Lung microvascular endothelial cell (primary cell): ENCODE measurements at regions not wholly inside any gene's neighbourhood (a gene's known extent, or its start where the extent isn't known, plus 50 kb on each side); places are given as distances from the start of the nearest gene placed in this dataset.
A peak's percentile ranks its signal among the peaks of the same experiment; 100 is the strongest.

Experiments
- DNase-seq, 2 donors: peaks; one replicate each; pipeline versions ENCODE4 v3.0.0 to v3.0.0-alpha.2; 2010; ENCODE audit warnings: low read depth in 2 of 2

DNA sequence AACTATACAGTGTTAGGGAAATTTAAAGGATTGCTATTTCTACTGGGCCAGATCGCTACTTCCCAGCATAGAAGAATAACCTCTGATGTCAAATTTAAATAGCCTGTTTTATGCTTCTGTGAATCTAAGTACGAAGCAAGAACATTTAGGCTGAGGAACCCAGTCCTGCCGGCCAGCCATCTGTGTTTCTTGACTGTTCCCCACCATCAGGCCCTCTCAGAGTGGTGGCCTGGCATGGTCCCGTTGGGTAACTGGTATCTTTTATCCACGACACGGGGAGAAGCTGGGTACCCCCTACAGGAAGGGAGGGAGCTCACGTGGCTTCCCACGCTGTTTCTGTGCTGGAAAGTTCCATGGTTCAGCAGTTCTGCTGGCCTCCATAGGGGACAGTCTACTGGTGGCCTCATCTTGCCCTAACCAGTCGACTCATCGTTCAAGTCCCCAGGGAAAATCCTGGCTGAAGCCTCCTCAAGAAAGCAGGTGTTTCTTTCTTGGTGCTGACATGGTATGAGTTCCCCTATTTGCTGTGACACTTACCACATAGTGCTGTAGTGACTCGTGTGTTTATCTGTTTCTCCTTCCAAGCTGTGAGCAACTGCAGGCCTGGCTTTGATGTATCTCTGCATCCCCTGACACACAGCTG lies 201.7 kb upstream of the NLRP1 start:
- DNase-seq = peak; percentile 40 to 47

DNA sequence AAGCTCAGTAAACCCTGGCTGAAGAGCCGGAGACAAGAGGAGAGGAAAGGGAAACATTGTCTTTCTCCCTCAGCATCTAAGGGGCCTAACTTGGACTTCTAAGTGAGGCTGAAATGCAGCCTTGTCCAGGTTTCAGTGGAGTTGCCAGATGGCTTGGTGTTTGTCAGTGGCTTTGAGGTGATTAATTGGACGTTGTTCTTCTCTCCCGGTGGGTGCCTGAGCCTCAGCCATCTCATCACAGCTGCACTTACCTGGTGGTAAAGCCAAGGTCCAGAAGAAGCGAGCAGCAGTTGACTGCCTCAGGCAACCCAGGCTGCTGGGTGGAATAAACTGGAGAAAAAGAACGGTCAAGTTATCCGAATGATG lies 202.2 kb upstream of the NLRP1 start:
- DNase-seq = no peak

DNA sequence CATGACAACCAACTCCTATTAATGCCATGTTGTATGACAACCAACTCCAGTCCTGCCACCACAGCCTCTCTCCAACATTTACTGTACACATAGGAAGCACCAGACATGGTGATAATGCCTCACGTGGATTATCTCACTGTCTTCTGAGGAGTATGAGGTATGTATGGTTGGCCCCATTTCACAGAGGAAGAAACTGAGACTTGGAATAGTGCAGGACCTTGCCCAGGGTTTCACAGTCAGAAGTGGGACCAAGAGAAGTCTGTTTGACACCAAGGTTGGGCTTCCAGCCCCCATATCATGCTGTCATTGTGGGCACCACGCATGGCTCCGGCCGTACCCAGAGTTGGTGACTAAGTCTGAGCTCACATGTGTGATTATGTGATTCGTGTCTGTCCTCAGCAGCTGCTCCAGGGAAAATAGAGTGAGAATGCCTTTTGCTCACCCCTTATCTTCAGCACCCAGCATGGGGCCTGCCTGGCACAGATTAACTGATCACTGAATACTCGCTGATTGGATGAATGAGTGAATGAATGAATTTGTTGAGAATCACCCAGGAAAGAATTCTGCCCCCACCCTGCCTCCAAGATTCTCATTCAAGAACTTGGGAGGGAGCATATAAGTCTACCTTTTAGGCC lies 204.1 kb upstream of the NLRP1 start:
- peak in 1 of 2 donors; percentile 51 for DNase-seq

DNA sequence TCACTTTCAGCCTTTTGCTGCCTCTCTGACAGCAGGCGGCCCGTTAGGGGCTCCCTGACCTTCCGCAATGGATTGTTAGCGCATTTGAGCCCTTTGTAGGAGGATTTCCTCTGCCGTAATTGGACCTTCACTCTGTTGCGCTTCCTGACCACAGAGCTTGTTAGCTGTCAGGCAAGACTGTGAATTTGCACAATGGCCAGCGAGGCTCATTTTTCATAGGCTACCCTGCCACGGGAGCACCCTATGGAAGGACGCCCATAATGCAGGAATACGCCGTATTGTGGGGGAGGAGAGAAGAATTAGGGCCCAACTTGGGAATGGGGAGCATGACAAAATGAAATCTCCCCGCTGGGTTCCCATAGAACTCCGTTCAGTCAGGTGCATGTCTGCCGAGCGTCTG lies 205.2 kb upstream of the NLRP1 start:
- peak in 1 of 2 donors; percentile 25 for DNase-seq

DNA sequence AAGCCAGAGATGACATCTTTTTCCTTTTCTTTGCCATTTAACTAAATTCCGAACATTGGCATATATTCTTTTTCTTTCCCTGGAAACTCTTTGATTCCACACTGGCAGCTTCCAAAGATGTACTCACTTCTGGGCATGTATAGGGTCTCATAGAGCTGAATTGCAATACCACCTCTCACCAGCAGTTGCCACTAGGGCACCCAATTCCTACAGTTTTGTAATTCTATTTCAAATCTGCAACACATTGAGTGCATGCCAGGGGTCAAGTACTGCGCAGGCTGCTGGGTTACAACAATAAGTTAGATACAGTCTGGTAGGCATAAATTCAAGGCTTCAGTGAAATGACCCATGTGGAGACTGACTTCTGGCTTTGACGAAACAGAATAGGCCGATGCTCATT lies 208.8 kb upstream of the NLRP1 start:
- no peak for DNase-seq

DNA sequence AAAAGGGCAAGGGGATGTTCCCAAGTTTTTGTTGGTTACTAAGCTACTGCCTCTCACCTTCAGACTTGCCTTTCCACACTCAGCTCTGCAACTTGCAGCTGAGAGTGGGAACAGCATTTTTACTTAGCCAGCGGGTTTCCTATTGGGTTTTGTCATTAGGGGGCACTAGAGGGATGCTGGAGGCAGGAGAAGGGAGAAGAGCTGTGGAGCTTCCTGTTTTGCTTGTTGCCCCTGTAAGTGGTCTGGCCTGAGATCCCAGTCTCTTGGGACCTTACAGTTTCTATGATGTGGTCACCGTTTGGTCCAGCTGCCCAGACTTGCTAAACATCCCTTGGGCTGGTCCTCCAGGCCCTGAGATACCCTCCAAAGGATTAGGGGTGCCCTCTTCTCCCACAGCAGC lies 209.6 kb upstream of the NLRP1 start:
- peak; percentile 59 to 76 for DNase-seq

DNA sequence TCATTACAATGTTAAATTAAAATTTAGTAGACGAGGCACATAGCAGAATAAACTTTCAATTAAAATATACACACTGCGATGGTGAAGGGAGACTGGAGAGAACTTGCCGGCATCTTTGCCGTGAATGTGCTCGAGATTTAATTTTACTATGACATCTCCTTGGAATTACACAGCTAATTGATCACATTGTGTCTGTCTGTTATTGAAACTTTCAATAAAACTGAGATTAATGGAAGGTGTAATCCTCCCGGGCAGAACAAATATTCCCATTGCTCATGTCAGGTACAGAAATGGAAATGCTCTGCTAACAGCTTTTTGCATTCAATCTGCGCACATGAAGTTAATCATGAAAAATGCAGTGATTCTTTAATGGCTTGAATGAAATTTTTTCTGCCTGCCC lies 210.1 kb upstream of the NLRP1 start:
- DNase-seq = no peak

DNA sequence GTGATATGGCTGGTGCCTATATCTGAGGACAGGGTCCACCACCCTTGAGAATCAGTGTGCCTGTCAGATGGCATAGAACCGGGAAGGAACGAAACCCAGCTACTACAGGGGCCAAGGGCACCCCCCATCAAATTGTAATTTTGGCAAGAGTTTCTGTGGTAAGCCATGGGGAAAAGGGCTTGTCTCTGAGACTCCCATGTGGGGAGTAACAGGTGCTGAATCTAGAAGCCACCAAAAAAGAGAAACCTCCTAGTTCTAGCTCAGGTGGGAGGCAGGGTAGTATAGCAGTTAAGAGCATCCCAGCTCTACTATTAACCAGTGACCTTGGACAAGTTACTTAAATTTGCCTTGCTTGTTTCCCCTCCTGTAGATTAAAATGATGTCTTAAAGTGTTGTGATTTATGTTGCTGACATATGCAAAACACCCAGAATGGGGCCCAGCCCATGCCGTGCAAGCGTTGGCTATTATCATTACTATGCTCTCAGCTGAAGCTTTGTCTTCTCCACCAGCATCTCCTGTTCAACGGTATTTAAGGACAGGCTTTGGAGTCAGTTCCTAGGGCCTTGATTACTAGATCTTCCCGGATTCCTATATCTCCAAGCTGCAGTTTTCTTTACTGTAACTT lies 210.7 kb upstream of the NLRP1 start:
- no peak for DNase-seq

DNA sequence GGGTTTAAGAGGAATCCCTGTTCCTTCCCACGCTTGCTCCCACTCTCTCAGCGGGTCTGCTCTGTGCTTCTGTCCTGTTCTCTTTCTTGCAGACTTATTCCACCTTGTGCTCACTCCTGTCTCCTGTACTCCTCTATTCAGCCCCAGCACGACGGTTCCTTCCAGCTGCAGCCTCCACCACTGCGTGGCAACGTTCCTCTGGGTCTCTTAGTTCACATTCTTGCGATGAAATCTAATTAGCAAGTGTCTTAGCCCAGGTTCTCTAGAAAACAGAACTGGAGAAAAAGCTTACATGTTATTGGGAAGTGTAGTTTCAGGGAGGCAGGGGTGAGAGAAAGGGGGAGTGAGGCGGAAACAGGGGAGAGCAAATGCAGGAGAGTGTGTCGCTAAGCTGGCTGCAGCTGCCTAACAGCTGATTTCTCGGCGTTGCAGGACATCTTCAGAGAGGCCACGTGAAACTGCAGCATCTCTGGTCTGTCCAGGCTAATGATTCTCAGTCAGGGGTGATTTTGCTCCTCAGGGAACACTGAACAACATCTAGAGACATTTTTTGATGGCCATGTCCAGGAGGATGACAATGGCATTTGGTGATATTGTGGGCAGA lies 213.2 kb upstream of the NLRP1 start:
- no peak for DNase-seq

DNA sequence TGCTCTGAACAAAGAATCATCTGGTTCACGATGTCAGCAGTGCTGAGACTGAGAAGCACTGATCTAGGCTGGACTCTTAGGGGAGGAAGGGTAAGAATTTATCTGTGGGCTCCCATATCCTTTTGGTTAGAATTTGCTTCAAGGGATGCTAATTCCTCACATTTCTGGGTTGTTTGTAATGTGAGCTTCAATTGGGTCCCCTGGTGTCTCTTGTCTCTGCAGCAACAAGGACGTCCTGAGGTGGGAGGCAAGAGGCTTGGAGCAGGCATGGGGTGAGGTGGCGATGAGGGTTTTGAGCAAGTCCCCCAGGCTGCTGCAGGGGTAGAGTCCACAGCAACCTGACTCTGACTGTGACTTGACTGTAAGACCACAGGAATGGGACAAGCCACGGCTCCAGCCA lies 213.8 kb upstream of the NLRP1 start:
- DNase-seq = no peak

DNA sequence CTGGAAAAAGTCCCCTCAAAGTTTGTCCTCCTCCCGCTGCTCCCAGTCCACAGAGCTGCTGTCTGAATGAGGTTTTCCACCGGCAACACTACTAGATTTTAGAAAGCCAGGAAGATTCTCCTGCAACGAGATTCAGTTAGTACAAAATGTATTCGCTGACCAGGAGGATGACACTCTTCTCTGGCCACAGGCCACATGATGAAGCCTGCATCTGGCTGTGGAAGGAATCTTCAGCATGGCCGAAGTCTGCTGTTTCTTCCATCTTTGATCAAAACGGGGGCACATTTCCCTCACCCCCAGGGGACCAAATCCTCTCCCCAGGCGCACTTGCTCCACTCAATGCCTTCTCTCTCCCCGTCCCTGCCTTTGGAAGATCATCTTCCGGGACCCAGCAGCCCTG lies 215.8 kb upstream of the NLRP1 start:
- DNase-seq = no peak

DNA sequence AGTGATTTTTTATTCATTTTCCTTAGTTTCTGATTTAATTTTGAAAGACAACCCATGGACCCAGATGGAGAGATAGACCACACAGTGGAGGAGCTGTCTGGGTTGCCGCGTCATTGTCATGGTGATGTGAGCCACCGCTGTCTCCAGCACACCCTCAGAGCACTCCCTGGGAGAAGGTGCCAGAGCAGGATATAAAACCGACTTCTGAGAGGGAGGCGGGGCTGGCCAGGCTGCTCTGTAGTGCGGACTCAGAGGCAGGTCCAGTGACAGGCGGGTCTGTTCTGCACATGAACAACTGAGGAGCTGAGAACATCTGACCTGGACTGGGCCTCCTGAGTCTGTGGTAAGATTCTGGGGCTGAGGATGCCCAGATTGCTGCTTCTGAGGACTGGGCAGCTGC lies 216.3 kb upstream of the NLRP1 start:
- no peak for DNase-seq

DNA sequence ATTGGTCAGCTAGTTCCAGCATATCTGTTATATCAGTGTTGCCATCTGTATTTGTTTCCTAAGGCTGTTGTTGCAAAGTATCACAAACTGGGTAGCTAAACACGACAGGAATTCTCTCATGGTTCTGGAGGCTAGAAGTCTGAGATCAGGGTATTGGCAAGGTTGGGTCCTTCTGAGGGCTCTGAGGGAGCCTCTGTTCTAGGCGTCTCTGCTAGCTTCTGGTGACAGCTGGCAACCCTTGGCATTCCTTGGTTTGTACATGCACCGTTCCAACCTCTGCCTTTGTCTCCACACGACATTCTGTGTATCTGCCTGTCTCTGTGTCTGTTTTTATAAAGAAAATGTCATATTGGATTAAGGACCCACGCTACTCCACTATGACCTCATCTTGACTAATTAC lies 219.9 kb upstream of the NLRP1 start:
- DNase-seq = no peak

DNA sequence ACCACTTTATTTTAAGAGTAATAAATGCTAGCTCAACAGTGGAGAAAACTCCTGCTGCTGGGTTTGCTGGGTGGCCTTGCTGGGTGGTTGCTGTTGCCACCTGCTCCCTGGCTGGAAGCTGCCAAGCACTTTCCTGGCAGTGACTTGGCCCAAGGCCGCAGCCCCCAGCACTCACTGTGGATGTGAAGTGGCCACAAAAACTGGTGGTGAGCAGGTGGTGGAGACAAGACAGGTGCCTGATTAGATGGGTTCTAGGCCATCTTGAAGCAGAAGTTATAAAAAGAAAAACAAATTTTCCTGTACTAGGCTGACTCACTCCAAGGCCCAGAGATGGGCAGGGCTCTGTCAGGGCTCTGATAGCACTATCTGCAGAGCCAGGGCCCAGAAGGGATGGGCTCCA lies 224.7 kb upstream of the NLRP1 start:
- no peak for DNase-seq

DNA sequence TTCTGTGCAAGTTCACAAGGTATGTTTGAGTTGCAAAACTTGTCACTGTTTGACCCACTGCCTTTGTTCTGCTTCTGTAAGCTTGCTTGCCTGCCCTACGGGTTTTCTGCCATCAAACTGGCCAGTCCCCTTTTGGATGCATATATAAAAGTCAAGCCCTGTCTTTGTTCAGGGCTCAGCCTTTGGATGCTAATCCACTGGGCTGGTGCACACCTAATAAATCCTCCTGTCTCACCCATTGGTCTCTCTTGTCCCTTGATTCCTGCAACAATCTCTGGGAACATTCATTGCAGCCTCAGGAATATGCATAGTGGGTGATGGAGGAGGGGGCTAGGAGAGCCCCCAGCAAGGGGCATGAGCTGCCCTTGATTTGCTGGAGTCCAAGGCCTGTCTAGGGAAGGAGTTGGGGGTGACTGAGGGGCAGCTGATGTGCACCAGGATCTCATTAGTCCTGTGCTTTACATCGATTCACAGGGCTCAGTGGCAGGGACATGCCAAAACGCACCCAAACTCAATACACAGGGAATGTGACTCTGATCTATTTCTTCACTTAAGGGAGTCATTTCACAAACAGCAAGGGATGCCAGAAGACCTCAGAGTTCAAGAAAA lies 225.4 kb upstream of the NLRP1 start:
- DNase-seq = no peak

DNA sequence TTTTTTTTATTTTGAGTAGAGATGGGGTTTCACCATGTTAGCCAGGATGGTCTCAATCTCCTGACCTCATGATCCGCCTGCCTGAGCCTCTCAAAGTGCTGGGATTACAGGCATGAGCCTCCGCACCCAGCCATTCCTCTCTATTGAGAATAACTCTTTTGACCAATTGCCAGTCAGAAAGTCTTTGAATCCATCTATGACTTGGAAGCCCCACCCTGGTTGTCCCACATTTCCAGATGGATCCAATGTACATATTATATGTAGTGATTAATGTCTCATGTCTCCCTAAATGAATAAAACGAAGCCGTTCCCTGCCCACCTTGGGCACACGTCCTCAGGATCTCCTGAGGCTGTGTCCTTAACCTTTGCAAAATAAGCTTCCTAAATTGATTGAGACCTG lies 228.3 kb upstream of the NLRP1 start:
- no peak for DNase-seq

DNA sequence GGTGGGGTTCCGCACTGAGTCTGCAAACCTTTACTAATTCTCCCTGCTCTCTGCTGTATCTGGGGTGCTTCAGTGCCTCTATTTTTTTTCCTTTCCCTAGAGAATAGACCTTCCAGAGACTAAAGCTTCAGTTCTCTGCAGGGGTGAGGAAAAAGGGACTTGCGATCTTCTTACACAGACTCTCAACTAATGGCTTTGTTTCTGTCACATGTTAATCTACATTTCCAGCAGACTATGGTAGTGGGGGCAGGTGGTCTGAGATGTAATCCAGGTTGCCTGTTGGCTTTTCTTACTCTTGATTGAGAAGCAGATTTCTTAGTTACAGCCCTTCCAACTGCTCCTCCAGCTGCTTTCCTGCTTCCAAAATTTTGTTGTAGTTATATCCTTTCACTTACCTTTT lies 229.0 kb upstream of the NLRP1 start:
- DNase-seq = no peak

DNA sequence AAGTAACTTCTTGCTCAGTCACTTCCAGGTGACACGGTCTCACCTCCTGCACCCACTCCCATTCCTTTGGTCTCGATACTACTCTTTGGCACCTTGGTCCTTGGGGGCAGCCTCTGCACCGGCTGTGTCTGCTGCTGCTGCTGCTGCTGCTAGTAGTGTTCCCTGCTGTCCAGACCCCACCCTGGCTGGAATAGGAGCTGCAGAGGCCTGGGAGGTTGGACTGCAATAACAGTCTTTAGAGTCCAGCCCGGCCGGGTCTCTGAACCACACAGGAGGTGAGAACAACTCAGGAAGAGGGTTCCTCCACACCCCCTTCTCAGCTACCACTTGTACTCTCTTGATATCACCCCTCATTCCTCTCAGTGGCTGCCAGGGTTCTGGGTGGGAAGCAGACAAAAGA lies 231.1 kb upstream of the NLRP1 start:
- DNase-seq = no peak

DNA sequence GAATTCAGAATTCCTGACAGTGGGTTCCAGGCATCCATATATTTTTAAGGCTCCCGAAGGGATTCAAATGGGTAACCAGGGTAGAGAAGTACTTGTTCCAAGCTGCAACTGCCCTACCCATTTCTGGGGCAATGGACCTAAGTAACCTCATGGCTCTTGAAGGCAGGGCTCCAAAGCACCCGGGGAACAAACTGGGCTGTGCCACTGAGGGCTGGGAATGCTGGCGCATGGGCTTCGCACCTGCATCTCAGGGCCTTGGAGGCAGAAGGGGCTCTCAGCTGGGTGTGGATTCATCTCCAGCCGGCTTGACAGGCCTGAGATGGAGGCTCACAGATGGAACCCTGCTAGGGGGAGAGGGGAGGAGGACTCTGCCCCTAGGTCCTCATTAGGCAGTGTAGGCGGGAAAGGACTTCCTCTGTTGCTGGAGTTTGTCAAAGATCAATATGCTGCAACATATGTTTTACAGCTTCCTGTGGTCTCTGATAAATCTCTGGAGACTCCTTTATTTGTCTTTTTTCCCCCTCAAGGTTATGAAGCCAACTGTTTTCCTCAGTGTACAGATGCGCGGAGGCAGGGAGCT lies 232.3 kb upstream of the NLRP1 start:
- no peak for DNase-seq

DNA sequence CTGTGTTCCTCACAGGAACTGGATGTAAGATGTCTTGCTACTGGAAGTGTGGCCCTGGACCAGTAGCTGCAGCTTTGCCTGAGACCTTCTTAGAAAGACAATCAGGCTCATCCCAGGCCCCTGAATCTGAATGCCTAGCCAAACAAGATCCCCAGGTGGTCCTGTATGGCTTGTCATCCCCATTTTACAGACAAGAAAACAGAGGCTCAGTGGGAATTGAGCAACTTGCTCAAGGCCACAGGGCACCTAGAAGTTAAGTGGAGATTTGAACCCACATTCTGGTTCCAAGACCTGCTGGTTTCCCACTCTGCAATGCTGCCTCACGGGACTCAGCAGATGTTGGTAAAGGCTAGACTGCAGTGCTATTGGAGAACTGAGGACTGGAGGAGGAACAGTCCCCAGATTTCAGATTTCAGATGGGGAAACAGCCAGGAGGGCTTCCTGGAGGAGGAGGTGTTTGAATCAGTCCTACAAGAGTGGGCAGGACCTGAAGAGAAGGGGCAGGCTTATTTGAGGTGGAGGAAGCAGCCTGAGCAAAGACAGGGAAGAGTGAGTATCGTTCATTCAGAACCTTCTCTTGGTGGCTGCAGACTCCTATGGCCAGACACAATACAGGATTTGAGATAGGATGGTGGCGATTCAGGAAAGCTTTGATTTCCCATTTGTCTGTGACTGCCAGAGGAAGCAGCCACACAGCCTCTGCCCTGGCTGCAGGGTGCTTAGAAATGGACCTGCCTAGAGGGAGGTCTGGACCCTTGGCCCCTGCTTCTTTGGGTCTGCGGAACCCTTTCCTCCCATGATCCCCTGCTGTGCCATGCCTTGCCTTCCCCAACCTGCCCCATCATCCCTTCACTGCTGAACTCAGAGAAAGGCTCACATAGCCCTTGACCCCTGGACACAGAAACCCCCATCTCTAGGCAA lies 233.4 kb upstream of the NLRP1 start:
- DNase-seq = no peak

DNA sequence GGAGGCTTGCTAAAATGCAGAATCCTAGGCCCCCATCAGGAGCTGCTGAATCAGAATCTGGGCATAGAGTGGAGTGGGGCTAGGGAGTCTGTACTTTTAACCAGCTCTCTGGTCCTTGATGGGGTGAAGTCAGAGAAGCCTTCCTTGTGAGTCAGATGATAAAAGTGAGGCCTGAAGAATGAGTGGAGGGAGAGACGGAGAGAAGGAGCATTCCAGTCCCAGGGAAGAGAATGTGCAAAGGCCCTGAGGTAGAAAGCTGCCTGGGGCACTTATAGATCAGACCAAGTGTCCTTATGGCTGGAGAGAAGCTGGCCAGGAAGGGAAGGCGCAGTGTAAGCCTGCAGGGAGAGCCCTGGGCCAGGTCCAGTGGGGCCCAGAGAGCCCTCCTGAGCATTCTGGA lies 235.1 kb upstream of the NLRP1 start:
- DNase-seq = no peak
